ENCODE measurements at regions not wholly inside any gene's neighbourhood (a gene's known extent, or its start where the extent isn't known, plus 50 kb on each side); places are given as distances from the start of the nearest gene placed in this dataset.
"Not testable (repeated sequence)": the region's sequence is repeated elsewhere in the genome, so short reads cannot be mapped to it uniquely, and the experiment has no call there.

DNA sequence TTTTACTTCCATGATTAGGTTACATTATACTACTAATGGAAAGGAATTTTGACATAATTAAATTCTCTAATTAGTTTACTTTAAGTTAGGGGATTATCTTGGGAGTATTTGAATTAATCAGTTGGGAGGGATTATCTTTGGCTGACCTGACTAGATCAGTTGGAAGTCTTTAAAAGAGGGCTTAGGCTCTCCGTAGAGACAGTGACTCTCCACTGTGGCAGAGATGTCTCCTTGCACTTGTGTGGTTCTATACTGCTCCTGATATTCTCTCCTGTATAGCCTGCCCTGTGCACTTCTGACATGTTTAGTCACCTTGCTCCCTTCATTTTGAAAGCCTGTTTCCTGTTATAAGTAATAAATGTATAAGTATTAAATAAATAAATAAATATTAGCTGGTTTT, 1612.3 kb upstream of the PRR20A start:
- no peak for DNase-seq

- DNase-seq = no peak
Observed at GRCh38 chr13:55534306-55534705, 1606.4 kb upstream of the PRR20A start.

- no peak for DNase-seq
Observed at GRCh38 chr13:55538424-55538823, 1602.3 kb upstream of the PRR20A start.

DNA sequence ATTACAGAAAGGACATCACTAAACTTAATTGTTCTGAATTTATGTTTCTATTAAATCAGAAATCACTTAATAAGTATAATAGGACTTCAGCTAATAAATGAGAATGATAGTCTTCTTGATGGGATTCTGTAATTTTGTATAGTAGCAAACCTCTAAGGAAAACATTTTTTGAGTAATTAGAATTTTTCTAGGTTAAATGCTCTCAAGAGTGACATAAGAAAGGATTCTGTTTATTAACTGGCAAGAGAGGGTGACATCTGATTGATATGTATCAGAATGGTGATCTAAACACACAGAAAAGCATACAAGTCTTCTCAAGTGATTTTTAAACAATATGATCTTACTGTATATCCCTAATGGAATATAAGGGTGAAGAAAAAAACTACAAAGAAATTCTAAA, 1597.7 kb upstream of the PRR20A start:
- no peak for DNase-seq

- DNase-seq = no peak
Observed at GRCh38 chr13:55550624-55551023, 1590.1 kb upstream of the PRR20A start.

DNA sequence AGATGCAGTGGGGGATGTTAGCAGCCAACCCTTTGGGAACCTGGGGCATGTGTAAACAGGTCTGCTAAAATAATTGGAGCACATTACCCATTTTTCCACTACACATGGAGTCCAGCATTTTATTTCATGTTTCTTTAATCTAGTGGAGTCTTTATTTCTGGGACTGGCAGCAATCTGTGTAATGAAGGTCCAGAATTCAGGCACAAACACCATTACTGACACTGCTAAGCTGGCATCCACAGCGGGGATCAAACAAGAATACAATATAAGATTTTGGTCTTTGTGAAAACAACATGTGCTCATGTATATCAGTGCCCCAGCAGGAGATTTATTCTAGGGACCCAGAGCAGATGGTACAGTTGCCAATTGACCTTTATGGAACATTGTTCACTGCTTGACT, 1587.0 kb upstream of the PRR20A start:
- no peak for DNase-seq

DNA sequence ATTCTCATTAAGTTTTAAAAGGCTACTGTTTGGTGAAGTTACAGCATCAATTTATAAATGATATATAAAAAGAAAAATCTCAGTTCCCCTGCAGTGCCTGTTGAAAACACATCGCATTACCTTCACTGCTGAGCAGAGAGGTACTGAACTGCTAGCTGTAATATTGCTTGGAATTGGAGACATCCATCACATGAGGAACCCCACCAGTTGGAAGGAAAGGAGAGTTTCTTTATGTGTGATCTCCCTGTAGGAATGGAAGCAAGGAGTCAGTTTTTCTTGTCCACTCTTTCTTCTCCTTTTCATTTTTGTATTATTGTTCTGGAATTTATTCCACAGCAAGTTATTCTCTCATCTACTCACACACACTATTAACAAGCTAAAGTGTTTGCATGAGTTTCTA, 1586.0 kb upstream of the PRR20A start:
- DNase-seq = no peak

DNA sequence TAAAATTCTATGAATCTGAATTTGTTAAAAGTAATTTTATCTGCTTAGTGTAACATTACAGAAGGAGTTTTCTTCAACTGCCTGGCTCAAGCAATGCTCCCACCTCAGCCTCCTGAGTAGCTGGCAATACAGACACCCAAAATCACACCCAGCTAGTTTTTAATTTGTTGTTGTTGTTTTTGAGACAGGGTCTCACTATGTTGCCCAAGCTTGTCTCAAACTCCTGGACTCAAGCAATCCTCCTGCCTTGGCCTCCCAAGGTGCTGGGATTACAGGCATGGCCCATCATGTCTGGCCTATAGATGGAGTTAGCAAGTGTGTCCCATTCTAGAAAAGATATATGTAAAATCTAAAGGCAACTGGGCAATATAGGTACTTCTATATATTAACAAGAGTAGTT, 1580.4 kb upstream of the PRR20A start:
- no peak for DNase-seq

GRCh38 chr13:55563267-55563666, 1577.5 kb upstream of the PRR20A start:
- no peak for DNase-seq

DNA sequence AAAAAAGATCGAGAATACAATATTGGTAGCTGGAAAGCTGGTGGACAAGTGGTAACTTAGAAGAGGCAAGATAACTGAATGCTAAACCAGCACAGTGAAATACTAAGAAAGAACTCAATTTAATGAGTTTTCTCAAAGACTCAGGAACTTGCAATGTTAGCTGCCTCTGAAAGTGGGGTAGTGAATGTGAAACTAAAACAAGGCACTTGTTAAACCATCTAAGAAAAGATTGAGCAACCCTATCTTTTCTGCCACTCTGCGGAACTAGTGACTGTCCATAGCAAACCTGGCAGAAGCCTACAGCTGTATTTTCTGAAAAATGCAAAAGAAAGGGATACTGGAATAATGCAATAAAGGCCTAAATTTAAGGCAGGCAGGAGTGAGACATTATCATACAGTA, 1574.4 kb upstream of the PRR20A start:
- no peak for DNase-seq

DNA sequence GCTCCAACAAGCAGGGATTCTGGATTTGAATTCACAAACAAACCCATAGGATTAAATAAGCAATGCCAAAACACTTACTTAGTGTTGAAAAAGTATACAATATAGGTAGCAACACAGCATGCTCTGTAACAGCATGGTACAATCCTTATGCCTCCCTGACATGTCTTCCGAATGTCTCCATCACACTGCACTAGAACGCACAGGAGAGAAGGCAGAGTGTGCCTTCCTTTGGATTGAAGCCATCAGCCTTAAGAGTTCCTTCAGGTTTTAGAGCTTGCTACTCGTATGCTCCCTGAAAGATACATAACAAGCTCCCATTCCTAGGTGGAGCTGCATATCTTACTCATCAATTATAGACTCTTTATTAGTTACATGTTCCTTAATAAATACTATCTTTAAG, 1573.9 kb upstream of the PRR20A start:
- no peak for DNase-seq

DNA sequence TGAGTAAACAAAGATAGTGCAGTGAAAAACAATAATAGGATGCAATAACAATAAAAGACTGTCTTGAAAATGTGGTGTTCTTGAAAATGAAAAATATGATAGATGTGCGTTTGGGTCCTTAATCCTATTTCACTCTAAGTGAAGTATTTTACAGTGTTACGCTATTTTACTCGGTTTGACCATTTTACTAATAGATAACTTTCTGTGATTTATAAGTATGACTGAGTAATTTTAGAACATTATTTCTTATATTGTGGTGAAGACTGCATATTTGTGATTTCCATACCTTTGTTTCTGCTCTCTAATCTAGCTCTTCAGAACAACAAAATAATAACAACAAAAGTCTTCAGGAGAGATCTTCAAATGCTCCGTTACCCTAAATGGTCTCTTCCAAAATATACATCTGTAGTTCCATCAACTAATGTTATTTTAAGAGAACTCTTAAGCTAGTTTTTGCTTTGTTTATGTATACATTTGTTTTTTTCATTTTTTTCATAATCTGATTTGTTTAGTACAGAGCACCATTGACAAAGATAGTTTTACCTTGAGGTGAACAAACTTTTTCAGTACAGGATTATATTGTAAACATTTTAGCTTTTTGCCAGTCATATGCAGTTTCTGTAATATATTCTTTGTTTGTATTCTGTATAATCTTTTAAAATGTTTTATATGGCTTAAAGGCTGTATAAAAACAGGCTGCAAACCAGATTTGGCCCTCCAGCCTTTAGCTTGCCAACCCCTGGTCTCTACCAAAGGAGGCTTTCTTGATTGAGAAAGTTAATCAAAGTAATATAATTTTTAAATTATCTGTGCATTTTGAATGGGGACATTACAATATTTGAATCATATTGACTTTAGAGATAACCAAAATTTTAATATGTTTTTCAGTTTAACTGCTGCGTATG, 1572.7 kb upstream of the PRR20A start:
- DNase-seq = no peak

DNA sequence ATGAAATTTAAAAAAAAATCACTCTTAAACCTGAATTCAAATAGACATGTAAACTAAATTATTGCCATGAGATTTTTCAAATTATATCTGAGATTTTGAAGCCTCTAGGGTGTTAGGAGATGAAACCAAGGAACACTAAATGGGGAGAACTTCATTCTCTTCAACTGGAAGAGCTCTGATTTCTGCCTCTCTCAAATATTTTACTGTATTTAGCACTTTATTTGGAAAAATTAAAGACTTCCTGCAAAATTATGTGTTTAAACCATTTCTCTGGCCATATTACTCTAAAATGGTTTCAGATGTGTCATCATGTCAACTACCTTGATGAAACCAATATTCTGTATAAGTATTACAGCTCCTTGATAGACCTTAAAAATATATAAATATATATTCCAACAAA, 1571.6 kb upstream of the PRR20A start:
- DNase-seq = no peak

DNA sequence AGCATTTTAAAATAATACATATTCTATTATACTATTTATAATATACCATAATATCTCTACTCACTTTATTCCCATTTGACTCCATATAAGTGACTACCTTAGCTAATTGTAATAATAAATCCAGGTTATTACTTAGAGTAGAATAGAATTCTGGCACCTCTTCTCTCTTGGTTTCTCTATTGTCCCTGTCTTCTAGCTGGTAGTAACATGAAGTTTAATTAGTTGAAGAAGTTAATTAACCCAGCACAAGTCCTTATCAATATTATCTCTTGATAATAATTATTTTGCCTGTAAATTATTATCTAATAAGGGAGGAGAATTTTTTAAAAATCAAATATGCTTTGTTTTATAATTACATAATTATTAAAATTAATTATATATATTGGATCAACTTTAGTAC, 1571.2 kb upstream of the PRR20A start:
- DNase-seq = no peak

GRCh38 chr13:55570371-55570770, 1570.3 kb upstream of the PRR20A start:
- no peak for DNase-seq

GRCh38 chr13:55571237-55571867, 1569.4 kb upstream of the PRR20A start:
- no peak for DNase-seq

DNA sequence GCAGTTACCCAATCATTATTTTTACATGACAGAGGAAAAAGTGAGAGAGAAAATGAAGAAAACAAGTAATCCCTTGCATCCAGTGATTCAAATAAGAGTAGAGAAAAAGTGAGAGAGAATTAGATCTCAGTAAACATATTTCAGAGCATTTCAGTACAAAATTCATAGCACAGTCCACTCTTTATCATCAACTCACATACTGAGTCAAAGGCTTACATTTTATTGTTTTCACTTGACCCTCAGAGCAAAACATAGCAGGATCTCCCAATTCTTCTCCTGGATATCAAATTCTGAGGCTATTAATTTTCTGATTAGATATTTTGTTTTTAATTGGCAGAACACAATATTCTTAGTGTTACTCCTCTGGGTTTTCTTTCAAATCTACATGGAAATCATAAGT, 1568.3 kb upstream of the PRR20A start:
- DNase-seq = no peak

DNA sequence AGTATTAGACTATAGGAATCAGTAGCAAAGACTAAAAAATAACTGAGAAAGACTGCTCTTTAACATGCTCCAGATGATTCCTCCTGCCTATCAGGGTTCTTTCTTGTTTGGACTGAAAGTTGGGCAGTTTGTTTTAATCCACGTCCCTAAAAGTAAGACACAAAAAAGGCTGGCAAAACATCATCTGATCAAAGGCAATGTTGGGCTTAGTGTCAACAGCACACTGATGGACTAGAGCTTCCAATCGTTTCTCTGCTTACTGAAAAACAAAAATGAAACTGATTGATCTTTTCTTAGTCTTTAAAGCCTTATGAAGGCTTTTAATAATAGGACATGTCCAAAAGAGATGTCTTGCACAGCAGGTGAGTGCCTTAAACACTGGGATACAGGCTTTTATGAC, 1567.9 kb upstream of the PRR20A start:
- no peak for DNase-seq

GRCh38 chr13:55573565-55573964, 1567.2 kb upstream of the PRR20A start:
- no peak for DNase-seq

DNA sequence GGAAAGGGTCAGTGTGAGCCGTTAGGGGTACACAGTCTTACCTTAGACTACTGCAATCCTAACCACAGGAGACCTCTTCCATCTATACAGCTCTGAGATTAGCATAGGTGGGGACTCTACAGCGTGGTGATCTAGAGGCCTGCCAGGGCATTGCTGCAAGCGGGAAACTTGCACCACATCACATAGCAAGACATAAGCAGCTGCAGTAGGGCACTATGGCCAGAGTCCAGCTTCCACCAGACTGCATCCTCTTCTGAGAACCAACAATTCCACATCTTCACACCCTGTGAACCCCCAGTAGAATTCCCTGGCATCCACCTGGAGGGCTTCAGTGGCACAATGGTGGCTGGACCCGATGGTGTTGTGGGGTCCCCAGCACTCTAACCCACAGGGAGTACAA, 1564.3 kb upstream of the PRR20A start:
- DNase-seq = no peak

DNA sequence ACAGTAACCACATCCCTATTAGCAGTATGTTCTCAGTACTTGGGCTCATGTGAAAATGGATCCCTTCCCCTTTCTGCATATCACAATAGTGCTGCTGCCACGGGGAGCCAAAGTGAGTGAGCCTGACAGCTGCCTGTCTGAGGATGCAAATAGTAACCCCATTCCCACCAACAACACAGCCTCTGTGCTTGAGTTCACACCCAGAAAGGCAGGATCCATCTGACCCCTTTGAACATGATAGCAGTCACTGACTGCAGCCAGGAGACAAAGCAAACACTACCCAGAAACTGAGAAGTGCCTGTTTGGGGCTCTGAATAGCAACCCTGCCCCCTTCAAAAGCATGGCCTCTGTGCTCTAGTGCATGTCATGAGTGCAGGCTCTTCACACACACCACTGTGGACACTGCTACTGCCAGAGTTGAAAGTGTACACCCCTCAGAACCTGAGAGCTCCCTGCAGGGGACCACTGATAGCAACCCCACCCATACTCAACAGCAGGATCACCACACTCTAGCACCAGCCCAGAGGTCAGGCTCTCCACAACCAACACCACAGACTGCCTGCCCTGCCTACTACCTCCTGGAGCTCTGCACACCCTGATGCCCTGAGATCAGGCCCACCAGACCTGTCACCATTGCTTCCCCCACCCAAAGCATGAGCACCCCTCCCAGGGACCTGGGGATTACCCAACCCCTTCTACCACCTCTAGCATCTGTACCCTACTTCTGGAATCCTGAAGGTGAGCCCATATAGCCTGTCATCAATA, 1563.5 kb upstream of the PRR20A start:
- no peak for DNase-seq

- DNase-seq = no peak
Observed at GRCh38 chr13:55577847-55578210, 1562.9 kb upstream of the PRR20A start.

- DNase-seq = not testable (repeated sequence)
Observed at GRCh38 chr13:55582294-55582693, 1558.4 kb upstream of the PRR20A start.

Measured in NCI-H1048 (cell line).